ENCODE measurements at regions not wholly inside any gene's neighbourhood (a gene's known extent, or its start where the extent isn't known, plus 50 kb on each side); places are given as distances from the start of the nearest gene placed in this dataset.

GRCh38 chr2:146870691-146871090 lies 974.1 kb upstream of the ACVR2A start:
- H3K4me1 Mint-ChIP-seq (ENCODE audit: low read depth): peaks cover 3% of the 10 kb centered on the region
- H3K9me3 Mint-ChIP-seq (ENCODE audit: low read depth): no peaks in the 10 kb centered on the region
- H3K27me3 Mint-ChIP-seq: no peaks in the 10 kb centered on the region
- TF ChIP-seq CTCF (IDR thresholded peaks at IDR 0.05; ENCODE audit: unreplicated experiment): no peak
- H3K4me3 Mint-ChIP-seq (ENCODE audit: low read depth): no peak overlapping the region
- no peak for DNase-seq (ENCODE audit: low spot score, unreplicated experiment)
- H3K36me3 Mint-ChIP-seq (ENCODE audit: insufficient read depth): no peaks in the 10 kb centered on the region
- no peak overlapping the region for H3K27ac Mint-ChIP-seq

DNA sequence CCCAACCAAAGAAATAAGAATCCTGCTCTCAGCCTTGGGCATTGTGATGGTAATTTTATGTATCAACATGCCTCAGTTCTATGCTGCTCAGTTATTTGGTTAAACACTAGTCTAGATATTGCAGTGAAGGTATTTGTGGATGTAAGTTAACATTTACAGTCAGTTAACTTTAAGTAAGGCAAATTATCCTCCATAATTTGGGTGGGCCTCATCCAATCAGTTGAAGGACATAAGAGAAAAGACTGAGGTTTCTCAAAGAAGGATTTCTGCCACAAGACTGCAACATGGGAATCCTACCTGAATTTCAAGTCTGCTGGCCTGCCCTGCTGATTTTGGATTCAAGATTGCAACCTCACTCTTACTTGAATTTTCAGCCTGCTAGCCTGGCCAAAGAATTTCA lies 975.5 kb upstream of the ACVR2A start:
- H3K9me3 Mint-ChIP-seq (ENCODE audit: low read depth): peaks cover 7% of the 10 kb centered on the region
- no peak for TF ChIP-seq CTCF (IDR thresholded peaks at IDR 0.05; ENCODE audit: unreplicated experiment)
- no peak overlapping the region for H3K4me3 Mint-ChIP-seq (ENCODE audit: low read depth)
- H3K4me1 Mint-ChIP-seq (ENCODE audit: low read depth): peaks cover 3% of the 10 kb centered on the region
- no peaks in the 10 kb centered on the region for H3K27me3 Mint-ChIP-seq
- H3K36me3 Mint-ChIP-seq (ENCODE audit: insufficient read depth): no peaks in the 10 kb centered on the region
- no peak overlapping the region for H3K27ac Mint-ChIP-seq
- no peak for DNase-seq (ENCODE audit: low spot score, unreplicated experiment)

- H3K36me3 Mint-ChIP-seq (ENCODE audit: insufficient read depth): no peaks in the 10 kb centered on the region
- TF ChIP-seq CTCF (IDR thresholded peaks at IDR 0.05; ENCODE audit: unreplicated experiment): no peak
- H3K27me3 Mint-ChIP-seq: no peaks in the 10 kb centered on the region
- peaks cover 3% of the 10 kb centered on the region for H3K4me1 Mint-ChIP-seq (ENCODE audit: low read depth)
- no peak overlapping the region for H3K27ac Mint-ChIP-seq
- no peak for DNase-seq (ENCODE audit: low spot score, unreplicated experiment)
- H3K9me3 Mint-ChIP-seq (ENCODE audit: low read depth): peaks cover 9% of the 10 kb centered on the region
- no peak overlapping the region for H3K4me3 Mint-ChIP-seq (ENCODE audit: low read depth)
Observed at GRCh38 chr2:146868051-146868450, 976.8 kb upstream of the ACVR2A start.

GRCh38 chr2:146867477-146867986 lies 977.3 kb upstream of the ACVR2A start:
- Mint-ChIP-seq H3K9me3 (ENCODE audit: low read depth) (peaks cover 9% of the 10 kb centered on the region), H3K4me3 (ENCODE audit: low read depth) (no peak overlapping the region), H3K4me1 (ENCODE audit: low read depth) (peaks cover 3% of the 10 kb centered on the region), H3K27me3 (no peaks in the 10 kb centered on the region), H3K36me3 (ENCODE audit: insufficient read depth) (no peaks in the 10 kb centered on the region), H3K27ac (no peak overlapping the region)
- no peak for DNase-seq (ENCODE audit: low spot score, unreplicated experiment)
- TF ChIP-seq CTCF (IDR thresholded peaks at IDR 0.05; ENCODE audit: unreplicated experiment): no peak

DNA sequence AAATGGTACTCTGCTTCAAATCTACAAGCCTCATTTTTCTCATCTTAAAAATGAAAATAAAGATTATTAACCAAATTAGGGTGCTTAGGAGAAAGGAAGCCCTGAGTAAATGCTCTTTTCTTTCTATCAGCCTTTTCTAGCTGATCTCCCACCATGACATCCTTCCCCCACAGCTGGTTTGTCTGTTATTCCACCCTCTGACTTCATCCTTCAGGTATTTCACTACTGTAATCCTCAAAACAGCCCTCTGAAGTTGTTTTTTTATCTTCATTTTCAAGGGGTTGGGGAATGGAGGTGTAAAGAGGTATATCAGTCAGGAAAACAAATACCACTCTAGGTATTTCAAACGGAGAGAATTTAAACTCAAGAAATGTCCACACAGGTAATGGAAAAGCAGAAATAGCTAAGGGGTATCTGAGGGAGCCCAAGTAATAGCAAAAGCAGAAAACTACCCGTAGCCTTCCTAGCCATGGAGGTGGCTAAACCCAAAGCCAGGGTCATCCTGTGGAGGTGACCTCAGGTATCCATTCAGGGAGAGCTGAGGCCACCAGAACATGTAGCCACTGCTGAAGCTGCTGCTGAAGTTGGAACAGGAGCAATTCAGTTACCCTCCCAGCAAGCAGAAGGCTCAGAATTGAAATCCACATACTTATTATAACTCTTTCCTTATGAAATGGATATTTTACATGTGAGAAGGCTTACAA lies 990.9 kb upstream of the ACVR2A start:
- Mint-ChIP-seq H3K27ac (no peak overlapping the region), H3K9me3 (ENCODE audit: low read depth) (no peaks in the 10 kb centered on the region), H3K4me1 (ENCODE audit: low read depth) (no peaks in the 10 kb centered on the region), H3K36me3 (ENCODE audit: insufficient read depth) (no peaks in the 10 kb centered on the region), H3K4me3 (ENCODE audit: low read depth) (no peak overlapping the region), H3K27me3 (peaks cover 3% of the 10 kb centered on the region)
- no peak for DNase-seq (ENCODE audit: low spot score, unreplicated experiment)
- TF ChIP-seq CTCF (IDR thresholded peaks at IDR 0.05; ENCODE audit: unreplicated experiment): no peak

Measured in progenitor cell of endocrine pancreas (in vitro differentiated cells).